ENCODE measurements at regions not wholly inside any gene's neighbourhood (a gene's known extent, or its start where the extent isn't known, plus 50 kb on each side); places are given as distances from the start of the nearest gene placed in this dataset.
"Not testable (repeated sequence)": the region's sequence is repeated elsewhere in the genome, so short reads cannot be mapped to it uniquely, and the experiment has no call there.

GRCh38 chr2:132255714-132256113 lies 94.0 kb upstream of the ANKRD30BL start:
- Histone ChIP-seq H3K27ac (ENCODE audit: low read length) (no peak overlapping the region), H3K4me3 (ENCODE audit: low read depth in 2 of 2, low read length in 2 of 2) (no peak overlapping the region), H3K27me3 (ENCODE audit: control insufficient read depth, insufficient read depth, low read length) (no peaks in the 10 kb centered on the region), H3K36me3 (ENCODE audit: control insufficient read depth, insufficient read depth, low read length) (no peaks in the 10 kb centered on the region), H3K9me3 (ENCODE audit: control insufficient read depth, insufficient read depth, low read depth, low read length) (no peaks in the 10 kb centered on the region), H3K4me1 (ENCODE audit: control insufficient read depth, insufficient read depth, low read length) (no peaks in the 10 kb centered on the region)
- ATAC-seq (no peak), DNase-seq (ENCODE audit: low read depth, low spot score) (no peak)
- in situ Hi-C loops (cut with HindIII; ENCODE audit: low pct_unique_long_range_greater_than_20kb, low sequenced_read_pairs) (no loop called here), intact Hi-C loops (cut with micrococcal nuclease; ENCODE audit: unreplicated experiment) (no loop called here)
- TF ChIP-seq TCF7L2 (IDR thresholded peaks at IDR 0.05; ENCODE audit: low read depth, low read length): no peak
- TF ChIP-seq SIN3A (IDR thresholded peaks at IDR 0.05; ENCODE audit: borderline replicate concordance, insufficient read depth, low read depth, low read length): no peak
- no peak for TF ChIP-seq REST (IDR thresholded peaks at IDR 0.05; ENCODE audit: insufficient read depth in 1 of 2, low read depth in 2 of 2, low read length in 1 of 2)
- no peak for TF ChIP-seq CTCF (IDR thresholded peaks at IDR 0.05)
- TF ChIP-seq POLR2AphosphoS5 (IDR thresholded peaks at IDR 0.05; ENCODE audit: low read depth, low read length): no peak
- ChIA-PET POLR2A (no interaction called here), CTCF (no interaction called here)
- BruUV-seq (replicated peaks): no TSS peak

- no peak overlapping the region for H3K4me3 ChIP-seq (ENCODE audit: low read depth in 2 of 2, low read length in 2 of 2)
- ChIA-PET CTCF (no interaction called here), POLR2A (no interaction called here)
- no peaks in the 10 kb centered on the region for H3K9me3 ChIP-seq (ENCODE audit: control insufficient read depth, insufficient read depth, low read depth, low read length)
- no peak for ATAC-seq
- BruUV-seq (replicated peaks): no TSS peak
- TF ChIP-seq CTCF (IDR thresholded peaks at IDR 0.05): no peak
- no peak for DNase-seq (ENCODE audit: low read depth, low spot score)
- H3K27me3 ChIP-seq (ENCODE audit: control insufficient read depth, insufficient read depth, low read length): no peaks in the 10 kb centered on the region
- intact Hi-C loops (cut with micrococcal nuclease; ENCODE audit: unreplicated experiment) (no loop called here), in situ Hi-C loops (cut with HindIII; ENCODE audit: low pct_unique_long_range_greater_than_20kb, low sequenced_read_pairs) (no loop called here)
- H3K4me1 ChIP-seq (ENCODE audit: control insufficient read depth, insufficient read depth, low read length): no peaks in the 10 kb centered on the region
- H3K36me3 ChIP-seq (ENCODE audit: control insufficient read depth, insufficient read depth, low read length): no peaks in the 10 kb centered on the region
- no peak overlapping the region for H3K27ac ChIP-seq (ENCODE audit: low read length)
Measured at GRCh38 chr2:132256251-132256902, 94.6 kb upstream of the ANKRD30BL start.

- ATAC-seq: not testable (repeated sequence)
Measured at GRCh38 chr2:132256903-132257300, 95.2 kb upstream of the ANKRD30BL start.

GRCh38 chr2:132257301-132258171 lies 95.8 kb upstream of the ANKRD30BL start:
- H3K4me3 ChIP-seq (ENCODE audit: low read depth in 2 of 2, low read length in 2 of 2); H3K9me3 ChIP-seq (ENCODE audit: control insufficient read depth, insufficient read depth, low read depth, low read length); in situ Hi-C loops (cut with HindIII; ENCODE audit: low pct_unique_long_range_greater_than_20kb, low sequenced_read_pairs); BruUV-seq (replicated peaks); DNase-seq (ENCODE audit: low read depth, low spot score); H3K27ac ChIP-seq (ENCODE audit: low read length); H3K4me1 ChIP-seq (ENCODE audit: control insufficient read depth, insufficient read depth, low read length); ATAC-seq; intact Hi-C loops (cut with micrococcal nuclease; ENCODE audit: unreplicated experiment); POLR2A ChIA-PET; H3K36me3 ChIP-seq (ENCODE audit: control insufficient read depth, insufficient read depth, low read length); CTCF ChIA-PET; H3K27me3 ChIP-seq (ENCODE audit: control insufficient read depth, insufficient read depth, low read length): not testable (repeated sequence)

More at GRCh38 chr2:132256903-132257300, 95.2 kb upstream of the ANKRD30BL start:
- intact Hi-C loops (cut with micrococcal nuclease; ENCODE audit: unreplicated experiment); H3K9me3 ChIP-seq (ENCODE audit: control insufficient read depth, insufficient read depth, low read depth, low read length); in situ Hi-C loops (cut with HindIII; ENCODE audit: low pct_unique_long_range_greater_than_20kb, low sequenced_read_pairs); DNase-seq (ENCODE audit: low read depth, low spot score); H3K4me1 ChIP-seq (ENCODE audit: control insufficient read depth, insufficient read depth, low read length); H3K36me3 ChIP-seq (ENCODE audit: control insufficient read depth, insufficient read depth, low read length); H3K27me3 ChIP-seq (ENCODE audit: control insufficient read depth, insufficient read depth, low read length); BruUV-seq (replicated peaks); CTCF ChIA-PET; POLR2A ChIA-PET; H3K27ac ChIP-seq (ENCODE audit: low read length); H3K4me3 ChIP-seq (ENCODE audit: low read depth in 2 of 2, low read length in 2 of 2): not testable (repeated sequence)

All from Panc1 (cell line).